ENCODE measurements at regions not wholly inside any gene's neighbourhood (a gene's known extent, or its start where the extent isn't known, plus 50 kb on each side); places are given as distances from the start of the nearest gene placed in this dataset.

- no peak for DNase-seq (ENCODE audit: low spot score)
- H3K27me3 Mint-ChIP-seq (ENCODE audit: low read depth): no peaks in the 10 kb centered on the region
Measured at GRCh38 chr12:87253157-87253556, 776.0 kb downstream of the C12orf50 start.

GRCh38 chr12:87246726-87247125 is 782.5 kb downstream of the C12orf50 start:
- Mint-ChIP-seq H3K4me1 (ENCODE audit: low read depth) (no peaks in the 10 kb centered on the region), H3K36me3 (ENCODE audit: low read depth) (no peaks in the 10 kb centered on the region), H3K27ac (no peak overlapping the region), H3K4me3 (no peak overlapping the region), H3K9me3 (peaks cover 4% of the 10 kb centered on the region), H3K27me3 (ENCODE audit: low read depth) (no peaks in the 10 kb centered on the region)
- no peak for DNase-seq (ENCODE audit: low spot score)

More at GRCh38 chr12:87253157-87253556, 776.0 kb downstream of the C12orf50 start:
- H3K4me1 Mint-ChIP-seq (ENCODE audit: low read depth): no peaks in the 10 kb centered on the region
- H3K36me3 Mint-ChIP-seq (ENCODE audit: low read depth): no peaks in the 10 kb centered on the region
- H3K4me3 Mint-ChIP-seq: no peak overlapping the region
- H3K9me3 Mint-ChIP-seq: peaks cover 14% of the 10 kb centered on the region
- no peak overlapping the region for H3K27ac Mint-ChIP-seq

DNA sequence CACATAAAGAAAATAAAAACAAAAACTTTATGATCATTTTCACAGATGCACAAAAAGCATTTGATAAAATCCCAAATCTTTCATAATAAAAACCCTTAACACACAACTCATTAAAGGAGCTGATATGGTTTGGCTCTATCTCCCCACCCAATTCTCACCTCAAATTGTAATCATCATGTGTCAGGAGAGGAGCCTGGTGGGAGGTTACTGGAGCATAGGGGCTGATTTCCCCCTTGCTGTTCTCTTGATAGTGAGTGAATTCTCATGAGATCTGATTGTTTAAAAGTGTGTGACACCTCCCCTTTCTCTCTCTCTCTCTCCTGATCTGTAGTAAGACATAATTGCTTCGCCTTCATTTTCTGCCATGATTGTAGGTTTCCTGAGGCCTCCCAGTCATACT is 790.7 kb downstream of the C12orf50 start:
- no peak for DNase-seq (ENCODE audit: low spot score)
- Mint-ChIP-seq H3K27ac (no peak overlapping the region), H3K36me3 (ENCODE audit: low read depth) (no peaks in the 10 kb centered on the region), H3K4me1 (ENCODE audit: low read depth) (no peaks in the 10 kb centered on the region), H3K27me3 (ENCODE audit: low read depth) (no peaks in the 10 kb centered on the region), H3K9me3 (peaks cover 5% of the 10 kb centered on the region), H3K4me3 (no peak overlapping the region)

GRCh38 chr12:87234898-87235297 is 794.3 kb downstream of the C12orf50 start:
- no peak overlapping the region for H3K4me3 Mint-ChIP-seq
- peaks cover 5% of the 10 kb centered on the region for H3K9me3 Mint-ChIP-seq
- no peak overlapping the region for H3K27ac Mint-ChIP-seq

DNA sequence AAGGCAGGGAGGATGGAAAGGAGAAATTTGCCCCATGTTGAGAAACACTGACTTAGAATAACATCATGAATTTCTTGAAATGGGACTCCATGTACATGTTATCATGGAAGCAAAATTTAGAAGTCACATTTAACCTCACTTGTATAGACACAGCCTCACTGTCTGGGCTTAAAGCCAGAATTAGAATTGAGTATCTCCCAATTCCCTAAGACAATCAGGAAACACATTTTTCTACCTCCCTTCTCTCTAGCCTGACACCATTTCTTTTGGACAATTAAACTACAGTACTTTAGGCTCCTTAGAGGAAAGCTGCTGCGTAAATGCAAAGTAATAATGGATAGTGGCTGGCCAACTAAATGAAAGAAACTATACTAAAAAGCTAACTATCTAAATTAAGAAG is 795.5 kb downstream of the C12orf50 start:
- no peak overlapping the region for H3K27ac Mint-ChIP-seq
- H3K4me3 Mint-ChIP-seq: no peak overlapping the region
- no peak for DNase-seq (ENCODE audit: low spot score)
- no peaks in the 10 kb centered on the region for H3K4me1 Mint-ChIP-seq (ENCODE audit: low read depth)
- H3K27me3 Mint-ChIP-seq (ENCODE audit: low read depth): no peaks in the 10 kb centered on the region
- no peaks in the 10 kb centered on the region for H3K36me3 Mint-ChIP-seq (ENCODE audit: low read depth)
- H3K9me3 Mint-ChIP-seq: peaks cover 1% of the 10 kb centered on the region

More at GRCh38 chr12:87234898-87235297, 794.3 kb downstream of the C12orf50 start:
- Mint-ChIP-seq H3K4me1 (ENCODE audit: low read depth) (no peaks in the 10 kb centered on the region), H3K36me3 (ENCODE audit: low read depth) (no peaks in the 10 kb centered on the region), H3K27me3 (ENCODE audit: low read depth) (no peaks in the 10 kb centered on the region)
- no peak for DNase-seq (ENCODE audit: low spot score)

DNA sequence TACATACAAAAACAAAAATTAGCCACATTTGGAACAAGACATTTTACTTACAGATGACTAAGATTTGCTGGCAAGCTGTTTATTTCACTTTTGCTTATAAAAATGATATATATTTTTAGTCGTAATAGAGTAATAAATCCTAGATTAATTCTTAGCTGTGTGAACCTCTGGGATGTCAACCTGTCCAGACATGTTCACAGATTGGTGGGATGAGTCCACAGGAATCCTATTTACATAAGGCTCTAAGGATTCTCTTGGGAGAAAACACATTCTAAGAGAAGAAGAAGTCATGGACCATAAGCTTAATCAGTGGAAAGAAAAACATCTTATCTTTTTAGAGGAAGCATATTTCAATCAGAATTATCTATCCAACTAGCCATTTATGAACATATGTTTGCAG is 797.4 kb downstream of the C12orf50 start:
- Mint-ChIP-seq H3K4me3 (no peak overlapping the region), H3K36me3 (ENCODE audit: low read depth) (no peaks in the 10 kb centered on the region), H3K27ac (no peak overlapping the region), H3K4me1 (ENCODE audit: low read depth) (no peaks in the 10 kb centered on the region), H3K9me3 (no peaks in the 10 kb centered on the region), H3K27me3 (ENCODE audit: low read depth) (no peaks in the 10 kb centered on the region)
- DNase-seq (ENCODE audit: low spot score): no peak

DNA sequence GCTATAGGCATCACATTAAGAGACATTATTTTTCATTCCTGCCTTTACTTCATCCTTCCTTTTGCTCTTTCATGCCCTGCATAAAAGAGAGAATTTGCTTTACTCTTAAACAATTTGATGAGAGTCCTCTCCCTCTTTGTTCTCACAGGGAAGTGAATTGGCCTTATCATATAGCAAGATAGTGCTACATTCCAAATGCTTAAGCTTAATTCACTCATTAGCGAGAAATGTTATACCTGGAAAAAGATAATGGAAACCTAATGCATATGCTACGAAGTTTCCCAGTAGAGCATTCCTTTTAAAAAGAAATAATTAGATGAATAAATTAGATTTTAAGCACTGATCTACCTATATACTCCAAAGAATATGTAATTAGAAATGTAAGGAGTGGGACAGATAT is 798.8 kb downstream of the C12orf50 start:
- no peak for DNase-seq (ENCODE audit: low spot score)
- H3K9me3 Mint-ChIP-seq: no peaks in the 10 kb centered on the region
- no peaks in the 10 kb centered on the region for H3K4me1 Mint-ChIP-seq (ENCODE audit: low read depth)
- H3K4me3 Mint-ChIP-seq: no peak overlapping the region
- no peaks in the 10 kb centered on the region for H3K36me3 Mint-ChIP-seq (ENCODE audit: low read depth)
- H3K27me3 Mint-ChIP-seq (ENCODE audit: low read depth): no peaks in the 10 kb centered on the region
- no peak overlapping the region for H3K27ac Mint-ChIP-seq

- Mint-ChIP-seq H3K27me3 (ENCODE audit: low read depth) (no peaks in the 10 kb centered on the region), H3K27ac (no peak overlapping the region), H3K4me3 (no peak overlapping the region), H3K4me1 (ENCODE audit: low read depth) (no peaks in the 10 kb centered on the region), H3K36me3 (ENCODE audit: low read depth) (no peaks in the 10 kb centered on the region), H3K9me3 (no peaks in the 10 kb centered on the region)
- DNase-seq (ENCODE audit: low spot score): no peak
Measured at GRCh38 chr12:87227162-87227561, 802.0 kb downstream of the C12orf50 start.

DNA sequence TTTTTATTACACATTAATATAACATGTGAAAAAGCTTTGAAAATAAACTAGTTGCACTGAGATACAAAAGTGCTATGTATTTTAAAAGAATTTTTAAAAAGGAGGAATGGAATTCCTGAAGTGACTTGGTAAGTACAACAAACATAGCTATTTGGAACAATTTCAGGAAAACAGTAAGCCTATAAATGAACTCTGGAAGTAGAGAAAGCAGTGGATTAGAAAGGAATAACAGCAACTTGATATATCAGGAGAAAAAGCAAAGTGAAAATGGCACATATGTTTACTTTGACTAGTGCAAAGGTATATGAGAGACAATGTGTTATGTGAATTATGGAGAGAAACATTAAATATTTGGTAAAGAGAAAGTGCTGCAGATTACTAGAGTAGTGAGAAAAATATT is 811.7 kb downstream of the C12orf50 start:
- Mint-ChIP-seq H3K36me3 (ENCODE audit: low read depth) (no peaks in the 10 kb centered on the region), H3K4me1 (ENCODE audit: low read depth) (no peaks in the 10 kb centered on the region), H3K27me3 (ENCODE audit: low read depth) (no peaks in the 10 kb centered on the region), H3K4me3 (no peak overlapping the region), H3K9me3 (peaks cover 4% of the 10 kb centered on the region), H3K27ac (no peak overlapping the region)
- DNase-seq (ENCODE audit: low spot score): no peak

- H3K9me3 Mint-ChIP-seq: peaks cover 4% of the 10 kb centered on the region
- no peak overlapping the region for H3K4me3 Mint-ChIP-seq
- H3K27ac Mint-ChIP-seq: no peak overlapping the region
- no peaks in the 10 kb centered on the region for H3K4me1 Mint-ChIP-seq (ENCODE audit: low read depth)
- H3K27me3 Mint-ChIP-seq (ENCODE audit: low read depth): no peaks in the 10 kb centered on the region
- no peaks in the 10 kb centered on the region for H3K36me3 Mint-ChIP-seq (ENCODE audit: low read depth)
- no peak for DNase-seq (ENCODE audit: low spot score)
Measured at GRCh38 chr12:87216436-87216835, 812.8 kb downstream of the C12orf50 start.

DNA sequence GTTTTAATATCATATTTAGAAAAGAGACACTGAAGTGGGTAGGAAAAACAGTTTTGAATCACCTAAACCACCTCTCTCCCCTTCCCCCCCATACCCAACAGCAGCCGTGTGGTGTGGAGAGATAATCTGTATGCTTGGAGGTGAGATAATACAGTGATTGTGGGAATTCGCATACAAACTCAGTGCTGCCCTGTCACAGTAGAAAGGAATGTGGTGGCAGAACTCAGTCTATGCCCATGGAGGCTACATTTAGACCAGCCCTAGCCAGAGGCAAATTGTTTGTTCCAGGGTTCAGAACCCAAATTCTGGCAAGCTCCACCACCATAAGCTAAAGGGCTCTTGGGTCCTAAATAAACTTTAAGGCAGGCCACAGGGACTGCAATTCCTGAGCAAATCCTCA is 827.0 kb downstream of the C12orf50 start:
- Mint-ChIP-seq H3K9me3 (peaks cover 28% of the 10 kb centered on the region), H3K27me3 (ENCODE audit: low read depth) (no peaks in the 10 kb centered on the region), H3K4me3 (no peak overlapping the region), H3K27ac (no peak overlapping the region), H3K36me3 (ENCODE audit: low read depth) (no peaks in the 10 kb centered on the region), H3K4me1 (ENCODE audit: low read depth) (no peaks in the 10 kb centered on the region)
- no peak for DNase-seq (ENCODE audit: low spot score)

DNA sequence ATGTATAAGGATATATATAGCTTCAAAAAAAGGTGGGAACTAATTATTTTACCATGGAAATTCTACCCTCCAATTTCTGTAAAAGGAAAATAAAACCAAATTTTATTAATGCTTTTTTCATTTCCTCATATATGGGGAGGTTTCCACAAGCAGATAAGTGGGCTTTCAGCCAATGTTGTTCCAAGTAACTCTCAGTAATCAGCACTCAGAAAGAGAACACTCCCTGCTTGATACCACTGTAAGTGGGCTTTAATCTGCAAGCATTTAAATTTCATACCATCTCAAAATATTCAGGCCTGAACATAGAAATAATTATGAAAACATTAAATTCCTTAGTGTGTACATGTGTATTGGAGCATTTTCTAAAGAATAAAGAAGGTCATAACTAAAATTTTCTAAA is 827.6 kb downstream of the C12orf50 start:
- no peaks in the 10 kb centered on the region for H3K4me1 Mint-ChIP-seq (ENCODE audit: low read depth)
- H3K27me3 Mint-ChIP-seq (ENCODE audit: low read depth): no peaks in the 10 kb centered on the region
- no peak overlapping the region for H3K4me3 Mint-ChIP-seq
- H3K9me3 Mint-ChIP-seq: peaks cover 22% of the 10 kb centered on the region
- H3K27ac Mint-ChIP-seq: no peak overlapping the region
- H3K36me3 Mint-ChIP-seq (ENCODE audit: low read depth): no peaks in the 10 kb centered on the region
- no peak for DNase-seq (ENCODE audit: low spot score)

DNA sequence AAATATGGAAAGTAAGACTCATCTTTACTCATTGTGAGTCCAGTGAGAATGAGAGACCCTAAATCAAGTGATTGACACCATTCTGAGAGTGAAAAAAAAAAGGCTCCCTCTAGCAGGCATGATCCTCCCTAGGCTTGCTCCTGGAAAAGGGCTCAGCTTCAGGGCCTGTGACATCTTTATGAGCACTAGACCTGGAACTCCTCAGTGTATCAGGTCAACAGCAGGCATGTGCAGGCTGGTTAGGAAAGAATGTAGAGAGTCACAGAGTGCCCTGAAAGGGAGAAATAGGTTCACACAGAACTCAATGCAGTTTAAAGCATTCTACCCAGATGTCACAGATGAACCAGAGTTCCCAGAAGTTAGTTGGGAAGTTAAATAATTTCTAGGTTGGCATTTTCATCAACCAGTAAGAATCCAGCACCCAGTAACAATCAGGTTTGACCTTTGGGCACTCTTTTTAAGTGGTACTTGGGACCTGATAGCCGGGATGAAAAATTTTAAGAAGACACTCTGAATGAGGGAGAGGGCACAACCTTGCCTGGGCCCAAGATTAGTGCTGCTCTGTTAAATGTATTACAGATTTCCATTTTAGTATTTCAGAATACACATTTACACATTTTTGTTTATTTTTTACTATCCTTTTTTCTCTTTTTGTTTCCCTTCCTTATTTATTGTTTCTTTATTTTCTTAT is 828.8 kb downstream of the C12orf50 start:
- Mint-ChIP-seq H3K9me3 (peaks cover 21% of the 10 kb centered on the region), H3K27me3 (ENCODE audit: low read depth) (no peaks in the 10 kb centered on the region), H3K27ac (no peak overlapping the region), H3K36me3 (ENCODE audit: low read depth) (no peaks in the 10 kb centered on the region), H3K4me1 (ENCODE audit: low read depth) (no peaks in the 10 kb centered on the region), H3K4me3 (no peak overlapping the region)
- DNase-seq (ENCODE audit: low spot score): no peak

- Mint-ChIP-seq H3K27ac (no peak overlapping the region), H3K4me1 (ENCODE audit: low read depth) (no peaks in the 10 kb centered on the region), H3K4me3 (no peak overlapping the region), H3K9me3 (peaks cover 19% of the 10 kb centered on the region), H3K27me3 (ENCODE audit: low read depth) (no peaks in the 10 kb centered on the region), H3K36me3 (ENCODE audit: low read depth) (no peaks in the 10 kb centered on the region)
- no peak for DNase-seq (ENCODE audit: low spot score)
Measured at GRCh38 chr12:87198181-87198580, 831.0 kb downstream of the C12orf50 start.

DNA sequence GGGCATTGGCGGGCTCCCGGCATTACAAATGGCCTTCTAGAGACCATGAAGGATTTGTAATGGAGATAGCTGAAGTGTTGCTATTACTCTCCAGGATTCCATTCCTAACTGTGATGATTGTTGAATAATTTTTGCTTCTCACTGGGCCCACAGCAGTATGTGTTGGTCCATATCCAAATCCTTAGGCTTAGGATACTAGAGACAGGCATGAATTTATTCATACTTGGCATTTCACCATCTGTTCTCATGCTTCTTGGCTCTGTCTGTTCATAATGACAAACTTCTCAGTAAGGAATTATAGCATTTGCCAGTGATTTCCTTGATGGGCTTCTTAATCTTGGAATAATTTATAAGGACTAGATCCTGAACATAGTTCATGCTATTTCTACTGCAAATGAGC is 832.9 kb downstream of the C12orf50 start:
- Mint-ChIP-seq H3K36me3 (ENCODE audit: low read depth) (no peaks in the 10 kb centered on the region), H3K4me1 (ENCODE audit: low read depth) (no peaks in the 10 kb centered on the region), H3K27me3 (ENCODE audit: low read depth) (no peaks in the 10 kb centered on the region), H3K4me3 (no peak overlapping the region), H3K9me3 (peaks cover 19% of the 10 kb centered on the region), H3K27ac (no peak overlapping the region)
- no peak for DNase-seq (ENCODE audit: low spot score)

Data from T-helper 2 cell treated with Interferon-gamma antibody and Interleukin-4, amounts not matched to agents 5 μg/mL and 100 μg/mL, for 36 hours (primary cell).